Calu3 (cell line): ENCODE measurements at regions not wholly inside any gene's neighbourhood (a gene's known extent, or its start where the extent isn't known, plus 50 kb on each side); places are given as distances from the start of the nearest gene placed in this dataset.

Source experiments
- BruUV-seq: library from RNA; stranded (reverse); fragments of 400-500 nt; replicated peaks from 2 replicates; lab custom pipeline; 2021; lab: Mats Ljungman, UMichigan
- CTCF ChIA-PET: fragments of 300-600 bp; sonication (Branson Sonifier 250); formaldehyde crosslinking; loops from one replicate; lab custom pipeline; 2022; ENCODE audit warnings: antibody characterized with exemption; lab: Charles Lee
- DNase-seq: peaks from one replicate; pipeline ENCODE4 v3.0.0; 2022
- H3K27ac Mint-ChIP-seq: one replicate; pipeline ENCODE4 v1.8.0; 2022; ENCODE audit warnings: mixed read lengths; ENCODE audit not compliant: unreplicated experiment
- H3K27me3 Mint-ChIP-seq: one replicate; pipeline ENCODE4 v1.8.0; 2022; ENCODE audit warnings: mixed read lengths; ENCODE audit not compliant: unreplicated experiment
- H3K36me3 Mint-ChIP-seq: one replicate; pipeline ENCODE4 v1.8.0; 2022; ENCODE audit warnings: mild to moderate bottlenecking, moderate library complexity, mixed read lengths; ENCODE audit not compliant: insufficient read depth, unreplicated experiment
- H3K4me1 Mint-ChIP-seq: one replicate; pipeline ENCODE4 v1.8.0; 2022; ENCODE audit warnings: mild to moderate bottlenecking, low read depth, mixed read lengths; ENCODE audit not compliant: unreplicated experiment
- H3K4me3 Mint-ChIP-seq: one replicate; pipeline ENCODE4 v1.8.0; 2022; ENCODE audit warnings: mild to moderate bottlenecking, low read depth, moderate library complexity, mixed read lengths; ENCODE audit not compliant: unreplicated experiment
- H3K9me3 Mint-ChIP-seq: one replicate; pipeline ENCODE4 v1.8.0; 2022; ENCODE audit warnings: low read depth, mixed read lengths; ENCODE audit not compliant: unreplicated experiment
- CTCF ChIP-seq: fragments of 200-600 bp; IDR thresholded peaks from one replicate; pipeline ENCODE4 v1.8.0; 2022; ENCODE audit warnings: antibody characterized with exemption; ENCODE audit not compliant: unreplicated experiment
- intact Hi-C: fragments of 100-400 bp; cut with micrococcal nuclease; formaldehyde crosslinking; loops from one replicate; pipeline ENCODE4 v1.10.0; 2022; ENCODE audit not compliant: unreplicated experiment

GRCh38 chr10:31136930-31137885 lies 105.5 kb upstream of the ZNF438 start:
- no peaks in the 10 kb centered on the region for H3K9me3 Mint-ChIP-seq
- H3K36me3 Mint-ChIP-seq: peaks cover 22% of the 10 kb centered on the region
- DNase-seq: no peak
- no TSS peak for BruUV-seq
- H3K27ac Mint-ChIP-seq: no peak overlapping the region
- no peak overlapping the region for H3K4me3 Mint-ChIP-seq
- intact Hi-C loops: no loop called here
- no peak for TF ChIP-seq CTCF
- no peaks in the 10 kb centered on the region for H3K4me1 Mint-ChIP-seq
- CTCF ChIA-PET: no interaction called here
- no peaks in the 10 kb centered on the region for H3K27me3 Mint-ChIP-seq

GRCh38 chr10:31138026-31138553 lies 106.4 kb upstream of the ZNF438 start:
- TF ChIP-seq CTCF: no peak
- no peak overlapping the region for H3K4me3 Mint-ChIP-seq
- no peaks in the 10 kb centered on the region for H3K27me3 Mint-ChIP-seq
- no TSS peak for BruUV-seq
- no peaks in the 10 kb centered on the region for H3K4me1 Mint-ChIP-seq
- CTCF ChIA-PET: no interaction called here
- peaks cover 22% of the 10 kb centered on the region for H3K36me3 Mint-ChIP-seq
- intact Hi-C loops: no loop called here
- H3K27ac Mint-ChIP-seq: no peak overlapping the region
- DNase-seq: no peak
- no peaks in the 10 kb centered on the region for H3K9me3 Mint-ChIP-seq

GRCh38 chr10:31139497-31139896 lies 107.8 kb upstream of the ZNF438 start:
- Mint-ChIP-seq H3K4me1 (no peaks in the 10 kb centered on the region), H3K27me3 (no peaks in the 10 kb centered on the region), H3K9me3 (no peaks in the 10 kb centered on the region), H3K36me3 (peaks cover 11% of the 10 kb centered on the region), H3K4me3 (no peak overlapping the region), H3K27ac (no peak overlapping the region)
- CTCF ChIA-PET: no interaction called here
- no peak for TF ChIP-seq CTCF
- BruUV-seq: no TSS peak
- no peak for DNase-seq
- intact Hi-C loops: no loop called here

- no TSS peak for BruUV-seq
- H3K9me3 Mint-ChIP-seq: no peaks in the 10 kb centered on the region
- H3K27ac Mint-ChIP-seq: no peak overlapping the region
- intact Hi-C loops: no loop called here
- CTCF ChIA-PET: no interaction called here
- no peak overlapping the region for H3K4me3 Mint-ChIP-seq
- no peaks in the 10 kb centered on the region for H3K4me1 Mint-ChIP-seq
- H3K27me3 Mint-ChIP-seq: no peaks in the 10 kb centered on the region
- no peak for TF ChIP-seq CTCF
- no peak for DNase-seq
- H3K36me3 Mint-ChIP-seq: no peaks in the 10 kb centered on the region
Measured at GRCh38 chr10:31140716-31141115, 109.1 kb upstream of the ZNF438 start.
